ENCODE measurements at regions not wholly inside any gene's neighbourhood (a gene's known extent, or its start where the extent isn't known, plus 50 kb on each side); places are given as distances from the start of the nearest gene placed in this dataset.

DNA sequence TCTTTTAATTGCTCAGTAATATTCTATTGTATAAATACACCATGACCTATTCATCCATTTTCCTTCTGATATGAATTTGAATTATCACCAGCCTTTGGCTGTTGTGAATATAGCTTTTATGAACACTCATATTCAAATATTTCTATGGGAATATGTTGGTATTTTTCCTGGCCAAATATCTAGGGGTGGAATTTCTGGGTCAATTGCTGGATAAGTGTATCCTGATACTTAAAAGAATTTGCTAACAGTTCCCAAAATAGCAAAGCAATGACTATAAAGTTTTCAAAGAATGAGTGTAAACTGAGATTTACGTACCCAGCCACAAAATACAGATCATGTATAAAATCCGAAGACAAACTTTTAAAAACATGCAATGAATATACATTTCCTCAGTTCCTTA is 148.7 kb upstream of the CLEC14A start (continued):
- TF ChIP-seq YY1 (IDR thresholded peaks at IDR 0.05; ENCODE audit: borderline replicate concordance in 1 of 3, control insufficient read depth in 1 of 3, extremely low read depth in 1 of 3, insufficient read depth in 3 of 3, insufficient read length in 1 of 3, insufficient replicate concordance in 2 of 3, low read depth in 1 of 3, low read length in 2 of 3) (no peak), SMAD3 (CRISPR knock-in tag; conservative IDR thresholded peaks at IDR 0.05) (no peak), ZNF140 (CRISPR knock-in tag; IDR thresholded peaks at IDR 0.05) (no peak)
- TF ChIP-seq, protein P1, sequence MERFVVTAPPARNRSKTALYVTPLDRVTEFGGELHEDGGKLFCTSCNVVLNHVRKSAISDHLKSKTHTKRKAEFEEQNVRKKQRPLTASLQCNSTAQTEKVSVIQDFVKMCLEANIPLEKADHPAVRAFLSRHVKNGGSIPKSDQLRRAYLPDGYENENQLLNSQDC (CRISPR knock-in tag; IDR thresholded peaks at IDR 0.05), result no peak

DNA sequence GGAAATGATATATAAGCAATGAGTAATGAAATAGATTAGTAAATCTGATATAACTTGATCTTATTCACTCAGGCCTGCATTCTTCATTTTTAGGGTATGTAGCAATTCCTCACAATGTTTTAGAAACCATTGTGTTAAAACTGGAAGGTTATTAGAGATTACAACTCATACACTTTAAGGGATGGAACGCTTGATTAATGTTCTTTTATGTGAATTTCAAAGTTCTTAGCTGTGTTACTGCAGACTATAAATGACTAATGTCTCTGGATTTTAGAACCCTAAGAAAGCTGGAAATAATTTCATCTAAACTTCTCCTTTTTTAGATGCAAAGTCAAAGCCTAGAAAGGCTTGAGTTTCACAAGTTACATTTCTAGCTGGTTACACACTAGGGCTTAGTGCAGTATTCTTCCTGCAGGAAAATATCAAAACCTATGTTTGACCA is 148.2 kb upstream of the CLEC14A start:
- Histone ChIP-seq H3K79me2 (ENCODE audit: control insufficient read depth, insufficient read depth, low read length) (no peaks in the 10 kb centered on the region), H3K4me2 (ENCODE audit: insufficient read depth, low read length) (no peak overlapping the region), H3K4me3 (no peak overlapping the region), H2AFZ (ENCODE audit: low read depth, low read length) (no peak overlapping the region), H3K27ac (ENCODE audit: extremely low read depth, low read depth, low read length) (no peak overlapping the region), H3K9ac (ENCODE audit: insufficient read depth in 1 of 2, low read depth in 2 of 2, low read length in 2 of 2) (no peak overlapping the region), H4K20me1 (replicated peaks; ENCODE audit: control insufficient read depth, insufficient read depth, low read length) (no peaks in the 10 kb centered on the region), H3K27me3 (ENCODE audit: control insufficient read depth in 2 of 2, insufficient read depth in 2 of 2, low read length in 2 of 2) (no peaks in the 10 kb centered on the region), H3K36me3 (ENCODE audit: control insufficient read depth, insufficient read depth, low read length) (no peaks in the 10 kb centered on the region), H3K9me3 (replicated peaks; ENCODE audit: control insufficient read depth, insufficient read depth, low read depth, low read length) (no peaks in the 10 kb centered on the region), H3K9me1 (ENCODE audit: control insufficient read depth, insufficient read depth, low read length) (no peaks in the 10 kb centered on the region), H3K4me1 (replicated peaks in 1 of 2; ENCODE audit: control insufficient read depth in 2 of 2, insufficient read depth in 2 of 2, low read length in 2 of 2) (no peaks in the 10 kb centered on the region)
- ChIA-PET POLR2A (interaction anchor here (0.6 kb wide), 1 partner anchor 40 kb away, joined by 4 read pairs; no protein-coding TSS in a partner anchor), CTCF (ENCODE audit: low intra/inter-chr PET ratio) (no interaction called here)
- in situ Hi-C loops (cut with MboI), result no loop called here
- ATAC-seq, result no peak
- no peak for DNase-seq (ENCODE audit: extremely low read depth in 1 of 4, low spot score in 3 of 4)
- intact Hi-C loops (cut with micrococcal nuclease), result no loop called here
- no TSS peak for BruUV-seq (replicated peaks)
- no peak for FAIRE-seq
- WGBS (ENCODE audit: insufficient coverage, low coverage, missing lambda C conversion rate), result 0% methylated on average over 1 of the region's 1 CpG
- TF ChIP-seq, protein P2, sequence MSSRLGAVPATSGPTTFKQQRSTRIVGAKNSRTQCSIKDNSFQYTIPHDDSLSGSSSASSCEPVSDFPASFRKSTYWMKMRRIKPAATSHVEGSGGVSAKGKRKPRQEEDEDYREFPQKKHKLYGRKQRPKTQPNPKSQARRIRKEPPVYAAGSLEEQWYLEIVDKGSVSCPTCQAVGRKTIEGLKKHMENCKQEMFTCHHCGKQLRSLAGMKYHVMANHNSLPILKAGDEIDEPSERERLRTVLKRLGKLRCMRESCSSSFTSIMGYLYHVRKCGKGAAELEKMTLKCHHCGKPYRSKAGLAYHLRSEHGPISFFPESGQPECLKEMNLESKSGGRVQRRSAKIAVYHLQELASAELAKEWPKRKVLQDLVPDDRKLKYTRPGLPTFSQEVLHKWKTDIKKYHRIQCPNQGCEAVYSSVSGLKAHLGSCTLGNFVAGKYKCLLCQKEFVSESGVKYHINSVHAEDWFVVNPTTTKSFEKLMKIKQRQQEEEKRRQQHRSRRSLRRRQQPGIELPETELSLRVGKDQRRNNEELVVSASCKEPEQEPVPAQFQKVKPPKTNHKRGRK (tag; IDR thresholded peaks at IDR 0.05), result no peak
- no peak for TF ChIP-seq NRF1 (conservative IDR thresholded peaks at IDR 0.05 in 1 of 2, IDR thresholded peaks at IDR 0.05 in 1 of 2)
- TF ChIP-seq, protein P3, sequence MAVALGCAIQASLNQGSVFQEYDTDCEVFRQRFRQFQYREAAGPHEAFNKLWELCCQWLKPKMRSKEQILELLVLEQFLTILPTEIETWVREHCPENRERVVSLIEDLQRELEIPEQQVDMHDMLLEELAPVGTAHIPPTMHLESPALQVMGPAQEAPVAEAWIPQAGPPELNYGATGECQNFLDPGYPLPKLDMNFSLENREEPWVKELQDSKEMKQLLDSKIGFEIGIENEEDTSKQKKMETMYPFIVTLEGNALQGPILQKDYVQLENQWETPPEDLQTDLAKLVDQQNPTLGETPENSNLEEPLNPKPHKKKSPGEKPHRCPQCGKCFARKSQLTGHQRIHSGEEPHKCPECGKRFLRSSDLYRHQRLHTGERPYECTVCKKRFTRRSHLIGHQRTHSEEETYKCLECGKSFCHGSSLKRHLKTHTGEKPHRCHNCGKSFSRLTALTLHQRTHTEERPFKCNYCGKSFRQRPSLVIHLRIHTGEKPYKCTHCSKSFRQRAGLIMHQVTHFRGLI (CRISPR knock-in tag; IDR thresholded peaks at IDR 0.05), result no peak
- no peak for TF ChIP-seq POLR2A (conservative IDR thresholded peaks at IDR 0.05)
- no peak for TF ChIP-seq ZNF707 (CRISPR knock-in tag; conservative IDR thresholded peaks at IDR 0.05)
- no peak for TF ChIP-seq HCFC1 (IDR thresholded peaks at IDR 0.05; ENCODE audit: low read depth, low read length)
- no peak for TF ChIP-seq MAFG (tag; conservative IDR thresholded peaks at IDR 0.05)
- TF ChIP-seq, protein P4, sequence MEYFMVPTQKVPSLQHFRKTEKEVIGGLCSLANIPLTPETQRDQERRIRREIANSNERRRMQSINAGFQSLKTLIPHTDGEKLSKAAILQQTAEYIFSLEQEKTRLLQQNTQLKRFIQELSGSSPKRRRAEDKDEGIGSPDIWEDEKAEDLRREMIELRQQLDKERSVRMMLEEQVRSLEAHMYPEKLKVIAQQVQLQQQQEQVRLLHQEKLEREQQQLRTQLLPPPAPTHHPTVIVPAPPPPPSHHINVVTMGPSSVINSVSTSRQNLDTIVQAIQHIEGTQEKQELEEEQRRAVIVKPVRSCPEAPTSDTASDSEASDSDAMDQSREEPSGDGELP (CRISPR knock-in tag; IDR thresholded peaks at IDR 0.05; ENCODE audit: borderline replicate concordance), result no peak
- no peak for TF ChIP-seq RAD51 (IDR thresholded peaks at IDR 0.05; ENCODE audit: borderline replicate concordance, low read depth)
